GM20431 (cell line): ENCODE measurements at regions not wholly inside any gene's neighbourhood (a gene's known extent, or its start where the extent isn't known, plus 50 kb on each side); places are given as distances from the start of the nearest gene placed in this dataset.

Experiments
- in situ Hi-C: fragments of 300-500 bp; cut with MseI, MboI; formaldehyde crosslinking; loops from one replicate; pipeline ENCODE4 v1.15.0; 2020; ENCODE audit warnings: low sequenced_read_pairs; ENCODE audit not compliant: unreplicated experiment

DNA sequence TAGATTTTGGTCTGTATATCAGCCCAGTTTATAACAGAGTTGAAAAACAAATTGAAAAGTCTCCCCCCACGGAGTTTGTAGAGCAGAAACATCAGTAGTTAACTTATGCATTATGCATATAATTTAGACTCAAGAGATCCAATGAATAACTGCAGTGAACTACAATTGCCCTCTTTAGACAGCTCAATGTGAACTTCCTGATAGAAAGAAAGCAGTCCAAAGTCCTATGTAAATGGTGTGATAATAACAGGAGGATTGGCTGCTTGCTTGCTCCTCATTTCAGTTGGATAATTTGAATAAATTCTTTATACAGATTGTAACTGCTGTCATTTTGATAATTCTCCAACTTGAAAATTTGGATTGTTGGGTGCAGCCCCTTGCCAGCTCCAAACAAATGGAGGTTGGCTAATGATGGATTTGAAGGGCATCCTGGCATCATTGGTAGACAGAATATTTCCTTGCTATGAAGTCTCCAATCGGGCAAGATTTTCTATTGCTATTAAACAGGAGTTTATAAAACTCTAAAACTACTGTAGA is 297.1 kb downstream of the ASXL3 start:
- in situ Hi-C loops: no loop called here

DNA sequence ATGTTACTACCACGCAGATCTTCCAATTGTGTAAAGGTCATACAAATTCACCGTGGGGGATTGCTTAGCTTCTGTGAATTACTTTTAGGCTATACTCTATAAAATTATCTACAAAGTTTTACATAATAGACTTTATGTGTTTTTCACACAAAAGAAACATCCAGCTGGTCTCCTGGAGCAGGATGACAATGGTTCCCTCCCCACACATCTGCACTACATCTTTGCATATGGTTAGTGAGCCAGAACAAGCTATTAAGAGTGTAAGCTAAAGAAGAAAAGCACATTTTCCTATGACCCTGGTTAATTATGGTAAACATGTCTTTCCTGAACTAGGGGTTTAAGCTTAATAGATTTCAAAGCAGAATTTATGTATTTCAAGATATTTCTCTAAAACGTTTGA is 295.1 kb downstream of the ASXL3 start:
- in situ Hi-C loops: no loop called here

GRCh38 chr18:33871363-33872025 is 293.5 kb downstream of the ASXL3 start:
- in situ Hi-C loops: no loop called here

DNA sequence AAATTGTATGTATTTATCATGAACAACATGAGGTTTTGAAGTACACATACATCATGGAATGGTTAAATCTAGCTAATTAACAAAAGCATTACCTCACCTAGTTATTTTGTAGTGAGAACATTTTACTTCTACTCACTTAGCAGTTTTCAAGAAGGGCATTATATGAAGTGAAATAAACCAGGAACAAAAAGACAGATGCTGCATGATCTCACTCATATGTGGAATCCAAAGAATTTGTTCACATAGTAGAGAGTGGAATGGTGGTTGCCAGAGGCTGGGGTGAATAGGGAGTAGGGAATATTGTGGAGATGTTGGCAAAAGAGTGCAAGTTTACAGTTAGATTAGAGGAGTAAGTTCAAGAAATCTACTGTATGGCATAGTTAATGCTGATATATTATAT is 292.0 kb downstream of the ASXL3 start:
- in situ Hi-C loops: no loop called here

GRCh38 chr18:33866386-33866785 is 288.4 kb downstream of the ASXL3 start:
- in situ Hi-C loops: no loop called here

DNA sequence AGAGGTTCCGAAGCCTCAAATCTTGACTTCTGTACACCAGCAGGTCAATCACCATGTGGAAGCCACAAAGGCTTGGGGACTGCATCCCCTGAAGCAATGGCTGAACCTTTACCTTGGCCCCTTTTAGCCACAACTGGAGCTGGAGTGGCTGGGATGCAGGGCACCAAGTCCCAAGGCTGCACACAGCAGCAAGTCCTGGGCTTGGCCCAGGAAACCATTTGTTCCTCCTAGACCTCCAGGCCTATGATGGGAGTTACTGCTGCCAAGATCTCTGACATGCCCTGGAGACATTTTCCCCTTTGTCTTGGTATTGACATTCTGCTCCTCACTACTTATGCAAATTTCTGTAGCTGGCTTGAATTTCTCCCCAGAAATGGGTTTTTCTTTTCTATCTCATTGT is 285.9 kb downstream of the ASXL3 start:
- in situ Hi-C loops: no loop called here

DNA sequence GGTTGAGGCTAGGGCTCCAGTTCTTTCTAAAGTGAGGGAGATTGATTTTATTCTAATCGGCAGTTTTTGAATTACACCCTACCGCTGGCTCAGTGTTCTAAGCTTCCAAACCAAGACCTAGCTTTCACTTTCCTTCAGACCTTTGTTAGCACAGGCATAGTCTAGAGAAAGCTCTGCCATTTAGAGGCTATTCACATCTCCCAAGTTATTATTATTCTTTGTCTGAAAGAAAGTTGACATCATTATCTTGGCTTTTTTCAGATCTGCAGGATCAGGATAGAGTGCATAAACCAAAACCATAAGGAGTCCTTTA is 276.8 kb downstream of the ASXL3 start:
- in situ Hi-C loops: no loop called here

DNA sequence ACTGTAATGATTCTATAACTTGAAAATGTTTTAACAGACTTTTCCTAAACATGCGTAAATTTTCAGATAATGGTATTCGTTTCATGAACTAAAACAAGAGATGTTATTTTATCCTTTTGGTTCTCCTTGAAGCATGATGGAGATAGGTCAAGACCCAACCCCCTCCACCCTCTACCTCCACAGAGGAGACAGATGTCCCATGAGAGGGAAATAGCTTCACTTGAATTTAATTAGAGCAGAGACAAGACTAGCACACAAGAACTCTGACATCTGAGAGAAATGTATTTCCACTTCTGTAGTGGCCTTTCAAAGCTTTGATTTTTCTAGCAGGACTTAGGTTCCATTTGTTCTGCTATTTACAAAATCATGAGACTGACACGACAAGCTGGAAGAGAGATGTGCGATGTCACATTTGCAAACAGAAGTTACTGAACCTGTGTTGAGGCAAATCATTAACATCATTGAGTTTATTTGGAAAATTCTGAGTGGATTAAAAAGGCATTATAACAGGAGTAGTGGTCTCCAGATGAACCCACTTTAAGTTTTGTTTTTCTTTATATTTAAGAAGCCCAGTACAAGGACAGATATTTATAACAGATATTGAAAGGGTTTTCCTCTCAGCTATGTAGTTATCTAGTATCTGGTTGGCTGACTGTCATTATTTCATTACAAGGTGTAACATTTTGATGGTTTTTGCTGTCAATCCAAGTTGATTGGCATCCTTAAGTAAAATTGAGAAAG is 276.2 kb downstream of the ASXL3 start:
- in situ Hi-C loops: no loop called here

DNA sequence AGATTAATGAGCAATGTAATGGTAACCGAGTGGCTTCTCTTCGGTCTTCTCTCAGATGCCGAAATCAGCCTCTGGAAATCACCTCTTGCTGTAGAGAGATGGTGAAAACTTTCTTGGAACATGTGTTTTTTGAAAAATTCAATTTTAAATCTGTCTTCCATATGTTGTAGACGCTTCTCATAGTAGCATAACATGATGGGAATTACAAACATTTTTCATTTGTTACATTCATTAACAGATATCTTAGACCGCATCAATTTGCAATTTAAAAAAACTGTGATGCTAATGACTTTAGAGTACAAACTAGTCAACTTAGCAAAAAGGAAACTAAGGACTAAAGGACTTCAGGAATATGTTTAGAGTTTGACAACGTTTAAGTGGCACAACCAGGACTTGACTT is 275.2 kb downstream of the ASXL3 start:
- in situ Hi-C loops: no loop called here

GRCh38 chr18:33851546-33852078 is 273.6 kb downstream of the ASXL3 start:
- in situ Hi-C loops: no loop called here

GRCh38 chr18:33849731-33850130 is 271.7 kb downstream of the ASXL3 start:
- in situ Hi-C loops: loop anchor here (25.0 kb wide), 1 partner anchor 238 kb away; no protein-coding TSS in a partner anchor

- in situ Hi-C loops: loop anchor here (25.0 kb wide), 1 partner anchor 243 kb away; no protein-coding TSS in a partner anchor
Measured at GRCh38 chr18:33844232-33844631, 266.2 kb downstream of the ASXL3 start.

GRCh38 chr18:33841221-33841967 is 263.4 kb downstream of the ASXL3 start:
- in situ Hi-C loops: loop anchor here (25.0 kb wide), 1 partner anchor 246 kb away; no protein-coding TSS in a partner anchor

GRCh38 chr18:33840212-33840593 is 262.2 kb downstream of the ASXL3 start:
- in situ Hi-C loops: loop anchor here (25.0 kb wide), 1 partner anchor 247 kb away; no protein-coding TSS in a partner anchor

DNA sequence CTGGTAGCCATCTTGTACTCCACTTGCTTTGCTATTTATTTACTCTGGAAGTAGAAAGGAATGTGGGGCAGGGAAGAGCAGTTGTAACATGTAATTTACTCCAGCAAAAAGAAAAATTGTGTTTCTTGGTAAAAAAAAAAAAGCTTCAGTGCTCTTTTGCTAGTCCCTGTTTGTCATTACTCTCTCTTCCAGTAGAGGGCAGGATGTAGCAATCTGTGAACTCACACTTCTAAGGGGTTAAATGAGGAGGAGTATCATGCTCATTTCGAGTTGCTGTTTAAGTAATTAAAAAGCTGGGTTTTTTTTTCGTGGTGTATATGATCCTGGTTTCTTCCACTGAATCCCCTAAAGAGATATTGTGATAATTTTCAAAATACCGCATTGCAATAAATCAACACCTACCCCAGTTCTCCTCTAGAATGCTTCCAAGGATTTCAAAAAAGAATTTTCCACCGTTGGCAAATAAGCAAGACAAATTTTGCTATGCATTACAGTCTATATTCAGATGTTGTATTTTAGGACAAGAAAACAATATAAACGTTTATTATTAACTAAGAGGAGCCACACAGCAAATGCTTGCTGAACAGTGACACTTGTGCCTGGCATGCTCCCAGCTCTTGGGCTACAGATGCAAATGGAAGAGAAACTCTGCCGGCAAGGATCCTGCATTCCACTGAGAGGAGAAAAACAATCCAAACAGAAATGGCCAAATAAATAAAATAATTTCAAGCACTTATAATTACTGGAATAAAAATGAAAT is 261.6 kb downstream of the ASXL3 start:
- in situ Hi-C loops: loop anchor here (25.0 kb wide), 1 partner anchor 248 kb away; no protein-coding TSS in a partner anchor

DNA sequence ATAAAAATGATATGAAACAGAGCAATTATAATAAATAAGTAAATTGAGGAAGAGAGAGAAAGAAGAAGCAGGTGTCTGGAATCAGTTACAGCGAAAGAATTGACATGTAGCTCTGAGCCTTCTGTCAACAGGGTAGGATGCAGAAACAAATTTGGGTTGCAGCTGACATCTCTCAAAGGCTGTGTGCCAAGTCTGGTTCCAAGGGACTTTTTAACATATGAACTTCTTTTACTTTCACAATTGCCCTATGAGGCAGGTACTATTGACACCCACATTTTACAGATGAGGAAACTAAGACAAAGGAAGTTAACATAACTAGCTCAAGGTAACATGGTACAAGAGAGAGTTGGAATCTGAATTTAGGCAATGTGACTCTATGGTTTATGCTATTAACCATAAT is 260.0 kb downstream of the ASXL3 start:
- in situ Hi-C loops: loop anchor here (25.0 kb wide), 1 partner anchor 249 kb away; no protein-coding TSS in a partner anchor

GRCh38 chr18:33837191-33837590 is 259.2 kb downstream of the ASXL3 start:
- in situ Hi-C loops: loop anchor here (25.0 kb wide), 1 partner anchor 250 kb away; no protein-coding TSS in a partner anchor

- in situ Hi-C loops: loop anchor here (25.0 kb wide), 1 partner anchor 251 kb away; no protein-coding TSS in a partner anchor
Measured at GRCh38 chr18:33836564-33836963, 258.5 kb downstream of the ASXL3 start.

DNA sequence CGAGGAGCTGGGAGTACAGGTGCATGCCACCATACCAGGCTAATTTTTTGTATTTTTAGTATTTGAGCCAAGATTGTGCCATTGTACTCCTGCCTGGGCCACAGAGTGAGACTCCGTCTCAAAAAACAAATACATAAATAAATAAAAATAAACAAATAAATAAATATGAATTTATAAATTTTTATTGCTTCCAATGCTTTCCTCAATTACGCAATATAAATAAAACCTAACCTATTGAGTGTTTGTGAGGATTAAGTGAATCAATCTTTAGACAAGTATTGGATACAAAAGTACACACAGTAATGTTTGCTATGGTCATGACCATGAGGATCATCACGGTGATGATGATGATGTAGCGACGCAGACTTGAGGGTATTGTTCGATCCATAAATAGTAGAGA is 257.4 kb downstream of the ASXL3 start:
- in situ Hi-C loops: loop anchor here (25.0 kb wide), 1 partner anchor 252 kb away; no protein-coding TSS in a partner anchor
